HCT116 (cell line): ENCODE measurements at regions not wholly inside any gene's neighbourhood (a gene's known extent, or its start where the extent isn't known, plus 50 kb on each side); places are given as distances from the start of the nearest gene placed in this dataset.
"Not testable (repeated sequence)": the region's sequence is repeated elsewhere in the genome, so short reads cannot be mapped to it uniquely, and the experiment has no call there.

Experiments
- EZH2phosphoT487 ChIP-seq: fragments of 200-600 bp; IDR thresholded peaks from 2 replicates; pipeline ENCODE4 v1.6.1; 2018; ENCODE audit warnings: antibody characterized with exemption, borderline replicate concordance
- JUND ChIP-seq: IDR thresholded peaks from 2 replicates; pipeline ENCODE4 v1.6.1; 2012
- SP1 ChIP-seq: IDR thresholded peaks from 2 replicates; pipeline ENCODE4 v1.6.1; 2012; ENCODE audit warnings: low read depth
- TF ChIP-seq, protein P1 (sequence below), 3 experiments: fragments of 200-600 bp in 1 of 3; sonication (generic) in 1 of 3; IDR thresholded peaks in 2 of 3; conservative IDR thresholded peaks in 1 of 3; 2 replicates each; pipeline ENCODE4 v1.5.1; 2012 to 2017; ENCODE audit warnings: low read depth in 2 of 3, low read length in 2 of 3, antibody characterized with exemption in 1 of 3, borderline replicate concordance in 1 of 3, control low read depth in 1 of 3, mild to moderate bottlenecking in 1 of 3, mixed read lengths in 1 of 3, mixed run types in 1 of 3, moderate library complexity in 1 of 3; ENCODE audit not compliant: insufficient read depth in 1 of 3
- TF ChIP-seq, protein P2 (sequence below): IDR thresholded peaks from 2 replicates; pipeline ENCODE4 v1.6.1; 2012

GRCh38 chrX:45546697-45547096, 346.0 kb upstream of the DIPK2B start:
- TF ChIP-seq, protein P1, sequence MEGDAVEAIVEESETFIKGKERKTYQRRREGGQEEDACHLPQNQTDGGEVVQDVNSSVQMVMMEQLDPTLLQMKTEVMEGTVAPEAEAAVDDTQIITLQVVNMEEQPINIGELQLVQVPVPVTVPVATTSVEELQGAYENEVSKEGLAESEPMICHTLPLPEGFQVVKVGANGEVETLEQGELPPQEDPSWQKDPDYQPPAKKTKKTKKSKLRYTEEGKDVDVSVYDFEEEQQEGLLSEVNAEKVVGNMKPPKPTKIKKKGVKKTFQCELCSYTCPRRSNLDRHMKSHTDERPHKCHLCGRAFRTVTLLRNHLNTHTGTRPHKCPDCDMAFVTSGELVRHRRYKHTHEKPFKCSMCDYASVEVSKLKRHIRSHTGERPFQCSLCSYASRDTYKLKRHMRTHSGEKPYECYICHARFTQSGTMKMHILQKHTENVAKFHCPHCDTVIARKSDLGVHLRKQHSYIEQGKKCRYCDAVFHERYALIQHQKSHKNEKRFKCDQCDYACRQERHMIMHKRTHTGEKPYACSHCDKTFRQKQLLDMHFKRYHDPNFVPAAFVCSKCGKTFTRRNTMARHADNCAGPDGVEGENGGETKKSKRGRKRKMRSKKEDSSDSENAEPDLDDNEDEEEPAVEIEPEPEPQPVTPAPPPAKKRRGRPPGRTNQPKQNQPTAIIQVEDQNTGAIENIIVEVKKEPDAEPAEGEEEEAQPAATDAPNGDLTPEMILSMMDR (IDR thresholded peaks at IDR 0.05 in 2 of 3, conservative IDR thresholded peaks at IDR 0.05 in 1 of 3; ENCODE audit: borderline replicate concordance in 1 of 3, insufficient read depth in 1 of 3, low read depth in 2 of 3, low read length in 2 of 3), result not testable (repeated sequence)
- not testable (repeated sequence) for TF ChIP-seq SP1, EZH2phosphoT487, JUND
- TF ChIP-seq, protein P2, sequence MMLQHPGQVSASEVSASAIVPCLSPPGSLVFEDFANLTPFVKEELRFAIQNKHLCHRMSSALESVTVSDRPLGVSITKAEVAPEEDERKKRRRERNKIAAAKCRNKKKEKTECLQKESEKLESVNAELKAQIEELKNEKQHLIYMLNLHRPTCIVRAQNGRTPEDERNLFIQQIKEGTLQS, result not testable (repeated sequence)
